Fibroblast of mammary gland (primary cell): ENCODE measurements at regions not wholly inside any gene's neighbourhood (a gene's known extent, or its start where the extent isn't known, plus 50 kb on each side); places are given as distances from the start of the nearest gene placed in this dataset.

Experiments
- DNase-seq: peaks from one replicate; pipeline ENCODE4 v3.0.0-alpha.2; 2010; ENCODE audit warnings: low read depth
- H3K4me3 ChIP-seq: 2 replicates; pipeline ENCODE4 v1.5.1; 2011; ENCODE audit warnings: low read depth, mild to moderate bottlenecking, low read length, moderate library complexity; ENCODE audit not compliant: control insufficient read depth
- CTCF ChIP-seq: conservative IDR thresholded peaks from 2 replicates; pipeline ENCODE4 v1.5.1; 2011; ENCODE audit warnings: low read depth, low read length, inconsistent platforms; ENCODE audit not compliant: control insufficient read depth, insufficient read depth

DNA sequence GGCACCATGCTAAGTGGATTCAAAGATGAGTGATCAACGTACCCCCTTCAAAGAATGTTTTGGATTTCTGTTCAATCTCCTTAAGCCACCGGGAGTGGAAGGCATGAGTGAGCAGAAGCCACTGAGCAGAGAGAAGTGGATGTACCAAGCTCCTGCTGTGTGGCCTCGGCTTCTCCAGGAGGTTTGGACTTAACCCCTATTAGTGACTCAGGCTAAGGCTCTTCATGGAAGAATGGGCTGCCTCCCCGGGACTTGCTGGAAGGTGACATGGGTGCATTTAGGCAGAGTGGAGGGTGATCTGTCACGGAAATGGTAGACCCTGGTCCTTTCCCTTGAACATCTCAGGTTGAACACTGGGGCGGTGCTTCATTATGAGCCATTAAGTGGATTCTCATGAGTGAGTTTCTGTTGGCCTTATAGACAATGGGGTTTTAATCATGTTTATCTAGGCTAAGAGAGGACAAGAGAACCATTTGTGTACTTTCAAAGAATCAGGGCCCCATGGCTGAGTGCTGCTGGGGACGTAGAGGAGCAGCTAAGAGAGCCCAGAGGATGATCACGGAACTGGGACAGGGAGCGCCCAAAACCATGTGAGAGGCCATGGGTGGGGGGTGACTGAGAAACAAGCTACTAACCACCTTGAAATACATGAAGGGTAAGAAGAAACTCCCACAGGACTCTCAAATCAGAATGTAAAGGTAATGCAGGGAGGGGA lies 62.2 kb downstream of the HES1 start:
- H3K4me3 ChIP-seq, result no peak overlapping the region
- no peak for DNase-seq
- no peak for TF ChIP-seq CTCF

GRCh38 chr3:194198938-194199337 lies 63.0 kb downstream of the HES1 start:
- TF ChIP-seq CTCF, result no peak
- H3K4me3 ChIP-seq, result no peak overlapping the region
- no peak for DNase-seq

DNA sequence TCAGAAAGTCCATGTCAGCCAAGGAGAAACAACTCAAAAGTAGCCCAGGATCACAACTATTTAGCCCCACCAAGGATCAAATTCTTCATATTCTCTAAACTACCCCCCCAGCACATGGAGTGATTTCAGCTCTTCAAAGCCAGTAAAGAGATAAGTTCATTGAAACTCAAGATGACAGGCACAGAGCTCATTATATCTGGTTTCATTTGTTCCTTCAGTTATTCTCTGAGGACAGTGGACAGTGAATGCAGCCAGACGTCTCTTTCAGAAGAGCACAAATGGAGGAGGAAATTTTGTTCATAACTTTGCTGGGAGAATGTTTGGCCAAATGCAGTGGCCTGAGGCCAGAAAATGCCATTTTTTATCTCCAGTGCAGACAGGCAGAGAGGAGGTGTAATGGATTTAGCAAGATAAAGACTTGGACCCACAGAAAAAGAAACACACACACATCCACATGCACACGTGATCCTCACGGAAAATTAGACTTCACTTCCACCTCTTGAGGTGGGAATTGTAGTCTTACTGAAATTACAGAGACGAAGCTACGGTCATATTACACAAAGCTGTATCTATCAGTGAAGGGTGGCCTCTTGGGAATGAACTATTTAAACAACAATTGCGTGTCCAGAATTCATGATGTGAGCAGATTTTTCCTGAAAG lies 64.6 kb downstream of the HES1 start:
- no peak overlapping the region for H3K4me3 ChIP-seq
- no peak for DNase-seq
- no peak for TF ChIP-seq CTCF

GRCh38 chr3:194201953-194202666 lies 66.2 kb downstream of the HES1 start:
- TF ChIP-seq CTCF, result no peak
- no peak overlapping the region for H3K4me3 ChIP-seq
- no peak for DNase-seq

DNA sequence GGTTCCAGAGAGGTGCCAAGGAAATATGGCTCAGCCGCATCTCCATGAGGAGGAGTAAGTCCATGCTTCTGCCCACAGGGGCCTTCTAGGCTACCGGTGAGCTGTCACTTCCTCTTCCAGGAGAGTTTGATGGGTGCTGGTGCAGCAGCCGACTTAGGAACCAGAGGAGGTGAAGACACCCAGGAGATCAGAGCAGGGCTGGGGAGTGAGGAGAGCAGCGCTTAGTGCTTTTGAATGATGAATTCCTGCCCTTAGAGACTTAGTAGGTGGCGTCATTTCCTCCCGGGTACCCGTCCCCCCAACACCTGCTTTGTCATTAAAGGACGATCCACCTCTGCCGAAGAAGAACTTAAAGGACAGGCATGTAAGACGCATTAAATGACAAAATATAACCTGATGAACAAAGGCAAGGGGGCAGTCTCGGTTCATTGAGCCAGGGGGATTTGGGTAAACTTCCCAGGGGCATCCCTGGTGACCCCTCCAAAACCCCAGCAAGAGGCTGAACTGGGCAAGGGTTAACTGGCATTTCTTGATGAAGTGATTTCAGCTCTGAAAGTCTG lies 67.6 kb downstream of the HES1 start:
- DNase-seq, result no peak
- no peak overlapping the region for H3K4me3 ChIP-seq
- TF ChIP-seq CTCF, result no peak

- DNase-seq, result no peak
- H3K4me3 ChIP-seq, result no peak overlapping the region
- no peak for TF ChIP-seq CTCF
These were observed 68.4 kb downstream of the HES1 start for GRCh38 chr3:194204042-194204987.
